ENCODE measurements at regions not wholly inside any gene's neighbourhood (a gene's known extent, or its start where the extent isn't known, plus 50 kb on each side); places are given as distances from the start of the nearest gene placed in this dataset.
"Not testable (repeated sequence)": the region's sequence is repeated elsewhere in the genome, so short reads cannot be mapped to it uniquely, and the experiment has no call there.

DNA sequence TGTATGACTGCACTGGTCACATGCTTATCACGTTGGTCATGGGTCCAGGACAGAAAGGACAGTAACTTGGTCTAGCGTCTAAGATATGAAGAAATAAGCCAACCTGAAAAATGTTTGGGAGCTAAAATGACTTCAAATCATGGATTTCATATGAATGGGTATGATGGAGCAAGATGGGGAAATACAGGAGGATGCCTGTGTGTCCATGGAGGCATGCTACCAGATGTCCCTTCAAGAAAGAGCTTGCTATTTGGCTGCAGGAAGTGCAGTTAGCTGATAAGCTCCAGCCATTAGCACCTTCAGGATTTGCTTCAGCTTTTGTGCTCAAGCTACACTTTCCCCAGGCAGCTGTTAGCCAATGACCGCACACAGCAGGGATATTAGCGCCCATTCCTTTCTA lies 164.6 kb upstream of the THBS1 start:
- DNase-seq, result no peak
- ChIA-PET POLR2A (no interaction called here), CTCF (no interaction called here)
- ATAC-seq (ENCODE audit: poor library complexity), result no peak
- no peaks in the 10 kb centered on the region for H3K4me1 ChIP-seq (ENCODE audit: insufficient read depth, low read length)
- Mint-ChIP-seq H3K4me1 (ENCODE audit: low read depth) (no peaks in the 10 kb centered on the region), H3K4me3 (no peak overlapping the region), H3K27me3 (peaks cover 12% of the 10 kb centered on the region), H3K36me3 (ENCODE audit: low read depth) (no peaks in the 10 kb centered on the region), H3K27ac (no peak overlapping the region), H3K9me3 (no peaks in the 10 kb centered on the region)
- H3K4me3 ChIP-seq (ENCODE audit: low read length), result no peak overlapping the region
- H3K9me3 ChIP-seq (ENCODE audit: control insufficient read depth in 1 of 2, insufficient read depth in 1 of 2, low read length in 2 of 2), result peaks cover 0 to 3% of the 10 kb centered on the region in 2 experiments
- H3K36me3 ChIP-seq (ENCODE audit: insufficient read depth, low read length), result no peaks in the 10 kb centered on the region
- no peak overlapping the region for H3K27ac ChIP-seq (ENCODE audit: low read depth in 1 of 2, low read length in 2 of 2)
- peaks cover 0 to 3% of the 10 kb centered on the region in 2 experiments for H3K27me3 ChIP-seq (ENCODE audit: control insufficient read depth in 1 of 2, insufficient read depth in 2 of 2, low read length in 2 of 2)
- intact Hi-C loops (cut with DNase I, micrococcal nuclease), result no loop called here
- TF ChIP-seq, protein P1, sequence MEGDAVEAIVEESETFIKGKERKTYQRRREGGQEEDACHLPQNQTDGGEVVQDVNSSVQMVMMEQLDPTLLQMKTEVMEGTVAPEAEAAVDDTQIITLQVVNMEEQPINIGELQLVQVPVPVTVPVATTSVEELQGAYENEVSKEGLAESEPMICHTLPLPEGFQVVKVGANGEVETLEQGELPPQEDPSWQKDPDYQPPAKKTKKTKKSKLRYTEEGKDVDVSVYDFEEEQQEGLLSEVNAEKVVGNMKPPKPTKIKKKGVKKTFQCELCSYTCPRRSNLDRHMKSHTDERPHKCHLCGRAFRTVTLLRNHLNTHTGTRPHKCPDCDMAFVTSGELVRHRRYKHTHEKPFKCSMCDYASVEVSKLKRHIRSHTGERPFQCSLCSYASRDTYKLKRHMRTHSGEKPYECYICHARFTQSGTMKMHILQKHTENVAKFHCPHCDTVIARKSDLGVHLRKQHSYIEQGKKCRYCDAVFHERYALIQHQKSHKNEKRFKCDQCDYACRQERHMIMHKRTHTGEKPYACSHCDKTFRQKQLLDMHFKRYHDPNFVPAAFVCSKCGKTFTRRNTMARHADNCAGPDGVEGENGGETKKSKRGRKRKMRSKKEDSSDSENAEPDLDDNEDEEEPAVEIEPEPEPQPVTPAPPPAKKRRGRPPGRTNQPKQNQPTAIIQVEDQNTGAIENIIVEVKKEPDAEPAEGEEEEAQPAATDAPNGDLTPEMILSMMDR (IDR thresholded peaks at IDR 0.05), result no peak

DNA sequence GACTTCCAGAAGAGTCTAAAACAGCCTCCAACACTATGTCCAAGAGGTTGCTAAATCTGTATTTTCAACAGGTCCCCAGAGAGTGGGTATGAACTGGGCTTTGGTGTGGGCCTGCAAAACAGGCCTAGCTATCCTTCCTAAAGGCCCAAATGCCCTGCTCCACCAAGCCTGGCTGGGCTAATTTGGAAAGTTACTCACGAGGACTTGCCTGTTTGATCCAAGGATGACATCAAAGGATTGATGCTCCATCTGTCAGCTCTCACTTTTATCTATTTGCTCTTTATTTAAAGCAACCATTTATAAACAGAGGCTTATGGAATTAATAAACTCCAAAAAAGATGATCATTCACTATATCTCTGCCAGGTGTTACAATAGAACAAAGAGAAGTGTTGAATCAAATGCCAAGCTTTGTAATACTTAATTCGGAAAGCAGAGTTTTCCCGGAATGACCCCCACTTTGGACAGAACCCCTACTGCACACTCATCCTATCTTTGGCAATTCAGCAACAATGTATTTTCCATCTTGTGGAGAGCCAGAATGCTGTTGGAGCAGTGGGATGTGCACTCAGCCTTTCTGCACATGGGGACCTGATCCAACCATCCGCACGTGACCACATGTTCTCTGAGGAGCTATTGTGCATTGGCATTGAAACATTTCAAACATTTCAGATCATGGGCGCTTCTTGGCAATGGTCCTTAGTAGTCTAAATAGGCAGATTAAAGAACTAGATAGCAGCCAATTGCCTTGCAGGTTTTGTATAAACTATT lies 163.3 kb upstream of the THBS1 start:
- TF ChIP-seq, protein P1 (IDR thresholded peaks at IDR 0.05), result no peak
- H3K4me3 Mint-ChIP-seq, result no peak overlapping the region
- ChIA-PET CTCF (interaction anchor here (0.5 kb wide), 1 partner anchor 123 kb away, joined by 3 read pairs; no protein-coding TSS in a partner anchor), POLR2A (no interaction called here)
- Histone ChIP-seq H3K27me3 (ENCODE audit: control insufficient read depth in 1 of 2, insufficient read depth in 2 of 2, low read length in 2 of 2) (peaks cover 0 to 3% of the 10 kb centered on the region in 2 experiments), H3K9me3 (ENCODE audit: control insufficient read depth in 1 of 2, insufficient read depth in 1 of 2, low read length in 2 of 2) (peaks cover 0 to 3% of the 10 kb centered on the region in 2 experiments), H3K36me3 (ENCODE audit: insufficient read depth, low read length) (no peaks in the 10 kb centered on the region), H3K27ac (ENCODE audit: low read depth in 1 of 2, low read length in 2 of 2) (no peak overlapping the region), H3K4me3 (ENCODE audit: low read length) (no peak overlapping the region), H3K4me1 (ENCODE audit: insufficient read depth, low read length) (no peaks in the 10 kb centered on the region)
- H3K27me3 Mint-ChIP-seq, result peaks cover 12% of the 10 kb centered on the region
- DNase-seq, result no peak
- H3K27ac Mint-ChIP-seq, result no peak overlapping the region
- no peaks in the 10 kb centered on the region for H3K36me3 Mint-ChIP-seq (ENCODE audit: low read depth)
- no peaks in the 10 kb centered on the region for H3K9me3 Mint-ChIP-seq
- intact Hi-C loops (cut with DNase I, micrococcal nuclease), result no loop called here
- H3K4me1 Mint-ChIP-seq (ENCODE audit: low read depth), result no peaks in the 10 kb centered on the region
- ATAC-seq (ENCODE audit: poor library complexity), result no peak

DNA sequence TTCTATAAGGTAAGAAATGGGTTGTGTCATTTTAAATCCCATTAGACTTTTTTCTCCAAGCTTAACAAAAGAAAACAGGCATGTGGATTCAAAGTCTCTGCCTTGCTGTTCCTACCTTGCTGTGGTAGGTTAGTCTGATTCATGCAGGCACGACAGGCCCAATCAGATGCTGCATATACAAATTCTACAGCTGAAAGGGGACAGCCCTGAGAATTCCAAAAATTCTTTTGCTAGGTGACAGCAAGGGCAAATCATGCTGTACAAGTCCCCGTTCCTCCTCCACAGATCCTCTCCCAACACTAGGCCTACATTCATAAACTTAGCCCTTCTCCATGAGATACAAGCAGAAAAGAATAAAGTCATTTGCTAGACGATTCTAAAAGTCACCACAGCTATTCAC lies 161.2 kb upstream of the THBS1 start:
- no peak for ATAC-seq (ENCODE audit: poor library complexity)
- TF ChIP-seq, protein P1 (IDR thresholded peaks at IDR 0.05), result no peak
- CTCF ChIA-PET, result no interaction called here

DNA sequence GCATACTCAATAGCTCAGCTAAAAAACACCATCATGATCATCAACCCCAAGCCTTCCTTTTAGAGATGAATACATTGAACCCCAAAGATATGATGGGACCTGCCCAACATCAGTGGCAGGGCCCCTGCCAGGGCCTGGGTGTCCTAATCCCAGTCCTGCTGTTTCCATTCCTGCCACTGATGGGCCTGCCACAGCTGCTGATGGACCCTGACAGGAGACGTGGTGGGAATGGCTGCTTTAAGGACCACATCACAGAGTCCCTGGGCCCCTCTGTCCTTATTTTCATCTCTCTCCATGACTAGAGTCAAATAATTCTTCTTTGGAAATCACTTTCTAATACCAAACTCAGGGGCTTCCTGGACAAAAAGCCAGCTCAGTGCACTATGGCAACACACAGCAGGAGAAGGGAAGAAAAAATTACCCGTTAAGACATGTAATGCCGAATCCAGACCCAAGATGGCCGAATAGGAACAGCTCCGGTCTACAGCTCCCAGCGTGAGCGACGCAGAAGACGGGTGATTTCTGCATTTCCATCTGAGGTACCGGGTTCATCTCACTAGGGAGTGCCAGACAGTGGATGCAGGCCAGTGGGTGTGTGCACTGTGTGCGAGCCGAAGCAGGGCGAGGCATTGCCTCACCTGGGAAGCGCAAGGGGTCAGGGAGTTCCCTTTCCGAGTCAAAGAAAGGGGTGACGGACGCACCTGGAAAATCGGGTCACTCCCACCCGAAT lies 160.6 kb upstream of the THBS1 start:
- intact Hi-C loops (cut with DNase I, micrococcal nuclease); DNase-seq; H3K4me1 ChIP-seq (ENCODE audit: insufficient read depth, low read length); H3K4me1 Mint-ChIP-seq (ENCODE audit: low read depth); H3K4me3 ChIP-seq (ENCODE audit: low read length); H3K9me3 ChIP-seq (ENCODE audit: control insufficient read depth in 1 of 2, insufficient read depth in 1 of 2, low read length in 2 of 2); H3K27ac ChIP-seq (ENCODE audit: low read depth in 1 of 2, low read length in 2 of 2); H3K36me3 Mint-ChIP-seq (ENCODE audit: low read depth); H3K9me3 Mint-ChIP-seq; ATAC-seq (ENCODE audit: poor library complexity); H3K36me3 ChIP-seq (ENCODE audit: insufficient read depth, low read length); H3K4me3 Mint-ChIP-seq; CTCF ChIA-PET; H3K27me3 ChIP-seq (ENCODE audit: control insufficient read depth in 1 of 2, insufficient read depth in 2 of 2, low read length in 2 of 2); POLR2A ChIA-PET; H3K27ac Mint-ChIP-seq: not testable (repeated sequence)
- H3K27me3 Mint-ChIP-seq, result peaks cover 12% of the 10 kb centered on the region

More for the DNA sequence above, 161.2 kb upstream of the THBS1 start:
- H3K9me3 ChIP-seq (ENCODE audit: control insufficient read depth in 1 of 2, insufficient read depth in 1 of 2, low read length in 2 of 2), result peaks cover 0 to 3% of the 10 kb centered on the region in 2 experiments
- no peaks in the 10 kb centered on the region for H3K36me3 ChIP-seq (ENCODE audit: insufficient read depth, low read length)
- DNase-seq, result no peak
- no peak overlapping the region for H3K4me3 Mint-ChIP-seq
- H3K27ac ChIP-seq (ENCODE audit: low read depth in 1 of 2, low read length in 2 of 2), result no peak overlapping the region
- no peak overlapping the region for H3K4me3 ChIP-seq (ENCODE audit: low read length)
- H3K9me3 Mint-ChIP-seq, result no peaks in the 10 kb centered on the region
- H3K4me1 Mint-ChIP-seq (ENCODE audit: low read depth), result no peaks in the 10 kb centered on the region
- H3K27ac Mint-ChIP-seq, result no peak overlapping the region
- intact Hi-C loops (cut with DNase I, micrococcal nuclease), result no loop called here
- H3K4me1 ChIP-seq (ENCODE audit: insufficient read depth, low read length), result no peaks in the 10 kb centered on the region
- POLR2A ChIA-PET, result no interaction called here
- no peaks in the 10 kb centered on the region for H3K36me3 Mint-ChIP-seq (ENCODE audit: low read depth)
- H3K27me3 ChIP-seq (ENCODE audit: control insufficient read depth in 1 of 2, insufficient read depth in 2 of 2, low read length in 2 of 2), result peaks cover 0 to 3% of the 10 kb centered on the region in 2 experiments
- peaks cover 12% of the 10 kb centered on the region for H3K27me3 Mint-ChIP-seq

DNA sequence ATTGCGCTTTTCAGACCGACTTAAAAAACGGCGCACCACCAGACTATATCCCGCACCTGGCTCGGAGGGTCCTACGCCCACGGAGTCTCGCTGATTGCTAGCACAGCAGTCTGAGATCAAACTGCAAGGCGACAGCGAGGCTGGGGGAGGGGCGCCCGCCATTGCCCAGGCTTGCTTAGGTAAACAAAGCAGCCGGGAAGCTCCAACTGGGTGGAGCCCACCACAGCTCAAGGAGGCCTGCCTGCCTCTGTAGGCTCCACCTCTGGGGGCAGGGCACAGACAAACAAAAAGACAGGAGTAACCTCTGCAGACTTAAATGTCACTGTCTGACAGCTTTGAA lies 160.1 kb upstream of the THBS1 start:
- POLR2A ChIA-PET; H3K27ac ChIP-seq (ENCODE audit: low read depth in 1 of 2, low read length in 2 of 2); H3K27ac Mint-ChIP-seq; H3K4me3 ChIP-seq (ENCODE audit: low read length); H3K4me3 Mint-ChIP-seq; H3K9me3 ChIP-seq (ENCODE audit: control insufficient read depth in 1 of 2, insufficient read depth in 1 of 2, low read length in 2 of 2); H3K36me3 ChIP-seq (ENCODE audit: insufficient read depth, low read length); CTCF ChIA-PET; intact Hi-C loops (cut with DNase I, micrococcal nuclease); H3K9me3 Mint-ChIP-seq; ATAC-seq (ENCODE audit: poor library complexity); H3K4me1 ChIP-seq (ENCODE audit: insufficient read depth, low read length); H3K27me3 ChIP-seq (ENCODE audit: control insufficient read depth in 1 of 2, insufficient read depth in 2 of 2, low read length in 2 of 2); DNase-seq; H3K36me3 Mint-ChIP-seq (ENCODE audit: low read depth); H3K4me1 Mint-ChIP-seq (ENCODE audit: low read depth): not testable (repeated sequence)
- peaks cover 12% of the 10 kb centered on the region for H3K27me3 Mint-ChIP-seq

Data from CD4-positive, alpha-beta T cell (primary cell).